Endothelial cell of umbilical vein (primary cell): ENCODE measurements at regions not wholly inside any gene's neighbourhood (a gene's known extent, or its start where the extent isn't known, plus 50 kb on each side); places are given as distances from the start of the nearest gene placed in this dataset.

ENCODE experiments used
- BruUV-seq: library from RNA; stranded (reverse); fragments of 400-500 nt; replicated peaks from 2 replicates; lab custom pipeline; 2021; lab: Mats Ljungman, UMichigan
- CTCF ChIA-PET: fragments of 300-600, 350-600 bp; sonication (Branson Sonifier 250); formaldehyde crosslinking; loops from one replicate; lab custom pipeline; 2021; ENCODE audit warnings: antibody characterized with exemption, inconsistent platforms; lab: Charles Lee
- POLR2A ChIA-PET: fragments of 300-600, 350-600 bp; sonication (Branson Sonifier 250); formaldehyde crosslinking; loops from one replicate; lab custom pipeline; 2021; ENCODE audit warnings: antibody characterized with exemption, inconsistent platforms; lab: Charles Lee
- DNase-seq: peaks from one replicate; pipeline ENCODE4 v3.0.0-alpha.2; 2011; ENCODE audit warnings: low read depth, low spot score
- FAIRE-seq: peaks from 2 replicates; lab custom pipeline; 2011; peaks lifted over from hg19 to GRCh38; lab: Jason Lieb, UNC
- H2AFZ ChIP-seq: 2 replicates; pipeline ENCODE4 v1.6.0; 2012; ENCODE audit warnings: low read depth, low read length, control low read depth, inconsistent platforms
- H3K27ac ChIP-seq: 2 replicates; pipeline ENCODE4 v1.5.1; 2011; ENCODE audit warnings: low read depth, mild to moderate bottlenecking, control low read depth, low read length, moderate library complexity; ENCODE audit not compliant: insufficient read depth
- H3K27me3 ChIP-seq, 2 experiments: 2 replicates each; pipeline versions ENCODE4 v1.6.0 to v1.6.1; 2011; ENCODE audit warnings: low read length in 2 of 2, mixed read lengths in 1 of 2; ENCODE audit not compliant: control insufficient read depth in 2 of 2, insufficient read depth in 2 of 2
- H3K36me3 ChIP-seq, 2 experiments: 2 replicates in 1 of 2; 3 replicates in 1 of 2; pipeline ENCODE4 v1.5.1; 2011; ENCODE audit warnings: low read length in 2 of 2, mild to moderate bottlenecking in 1 of 2, moderate library complexity in 1 of 2; ENCODE audit not compliant: control insufficient read depth in 2 of 2, insufficient read depth in 2 of 2; ENCODE audit errors: extremely low read depth in 1 of 2
- H3K4me1 ChIP-seq: 3 replicates; pipeline ENCODE4 v1.5.1; 2011; ENCODE audit warnings: mild to moderate bottlenecking, low read length; ENCODE audit not compliant: control insufficient read depth, insufficient read depth; ENCODE audit errors: extremely low read depth
- H3K4me2 ChIP-seq: 2 replicates; pipeline ENCODE4 v1.6.1; 2011; ENCODE audit warnings: low read length, control low read depth, mixed read lengths; ENCODE audit not compliant: insufficient read depth
- H3K4me3 ChIP-seq, 3 experiments: fragments of 200-600 bp in 1 of 3; sonication (generic), shearing (Covaris generic) in 1 of 3; replicated peaks in 1 of 3; 2 replicates each; pipeline ENCODE4 v1.5.1; 2011 to 2016; ENCODE audit warnings: control low read depth in 3 of 3, low read length in 3 of 3, mild to moderate bottlenecking in 2 of 3, inconsistent platforms in 1 of 3, low read depth in 1 of 3, moderate library complexity in 1 of 3; ENCODE audit not compliant: insufficient read depth in 1 of 3
- H3K79me2 ChIP-seq: 2 replicates; pipeline ENCODE4 v1.6.0; 2012; ENCODE audit warnings: low read length, inconsistent platforms; ENCODE audit not compliant: control insufficient read depth, insufficient read depth
- H3K9ac ChIP-seq: replicated peaks from 2 replicates; pipeline ENCODE3; 2011; ENCODE audit warnings: low read length, control low read depth; ENCODE audit not compliant: insufficient read depth; ENCODE audit errors: extremely low read depth
- H3K9me1 ChIP-seq: replicated peaks from 3 replicates; pipeline ENCODE4 v1.6.0; 2011; ENCODE audit warnings: mild to moderate bottlenecking, low read length; ENCODE audit not compliant: control insufficient read depth, insufficient read depth; ENCODE audit errors: extremely low read depth
- H3K9me3 ChIP-seq: replicated peaks from 2 replicates; pipeline ENCODE4 v1.5.1; 2012; ENCODE audit warnings: low read length, inconsistent platforms; ENCODE audit not compliant: control insufficient read depth, insufficient read depth
- H4K20me1 ChIP-seq: replicated peaks from 2 replicates; pipeline ENCODE3; 2011; ENCODE audit warnings: mild to moderate bottlenecking, low read length; ENCODE audit not compliant: control insufficient read depth, insufficient read depth; ENCODE audit errors: extremely low read depth
- CTCF ChIP-seq, 2 donors: IDR thresholded peaks; 1 replicate in 1 of 2; 2 replicates in 1 of 2; pipeline ENCODE4 v1.5.1; 2011; ENCODE audit warnings: low read length in 2 of 2, mild to moderate bottlenecking in 2 of 2, moderate library complexity in 2 of 2, control low read depth in 1 of 2, inconsistent platforms in 1 of 2, low read depth in 1 of 2; ENCODE audit not compliant: insufficient read depth in 1 of 2; ENCODE audit errors: extremely low read depth in 1 of 2
- EZH2 ChIP-seq: IDR thresholded peaks from 2 replicates; pipeline ENCODE4 v1.6.1; 2012; ENCODE audit warnings: borderline replicate concordance, low read depth, mild to moderate bottlenecking, moderate library complexity, low read length, inconsistent platforms; ENCODE audit not compliant: severe bottlenecking
- FOS ChIP-seq: IDR thresholded peaks from 2 replicates; pipeline ENCODE4 v1.6.1; 2011; ENCODE audit warnings: mild to moderate bottlenecking, low read length, moderate library complexity, borderline replicate concordance; ENCODE audit not compliant: insufficient read depth
- GATA2 ChIP-seq: IDR thresholded peaks from 2 replicates; pipeline ENCODE4 v1.7.0; 2011; ENCODE audit warnings: low read depth, mild to moderate bottlenecking, moderate library complexity, mixed read lengths, low read length; ENCODE audit not compliant: insufficient read length, insufficient read depth
- JUN ChIP-seq: IDR thresholded peaks from 2 replicates; pipeline ENCODE4 v1.6.1; 2011; ENCODE audit warnings: borderline replicate concordance, low read depth; ENCODE audit not compliant: insufficient read length, insufficient read depth
- MYC ChIP-seq: IDR thresholded peaks from one replicate; pipeline ENCODE4 v1.6.1; 2011; ENCODE audit warnings: mild to moderate bottlenecking, low read depth, low read length
- POLR2A ChIP-seq: IDR thresholded peaks from 2 replicates; pipeline ENCODE4 v1.6.1; 2012; ENCODE audit warnings: low read depth, mild to moderate bottlenecking, control low read depth, low read length
- POLR2AphosphoS5 ChIP-seq: IDR thresholded peaks from 2 replicates; pipeline ENCODE4 v1.6.1; 2012; ENCODE audit warnings: low read depth, mild to moderate bottlenecking, control low read depth, low read length, moderate library complexity; ENCODE audit not compliant: insufficient read depth
- dilution Hi-C: fragments of 300-500 bp; cut with MboI; formaldehyde crosslinking; loops from one replicate; pipeline ENCODE4 v1.15.0; 2019; ENCODE audit warnings: low sequenced_read_pairs; ENCODE audit not compliant: extremely low pct_ligation_motif_present
- intact Hi-C: fragments of 100-400 bp; cut with micrococcal nuclease; formaldehyde crosslinking; loops from one replicate; pipeline ENCODE4 v1.10.0; 2022

- no TSS peak for BruUV-seq
- no peak for TF ChIP-seq FOS
- TF ChIP-seq JUN, result no peak
- peak; percentile 47 to 60 for TF ChIP-seq CTCF (IDR thresholded peaks at IDR 0.05; ENCODE audit: extremely low read depth in 1 of 2, insufficient read depth in 1 of 2, low read depth in 1 of 2, low read length in 2 of 2)
- peak; percentile 85 for FAIRE-seq
- Histone ChIP-seq H2AFZ (peak overlapping the region; percentile 61), H3K4me2 (no peak overlapping the region), H4K20me1 (no peaks in the 10 kb centered on the region), H3K36me3 (no peaks in the 10 kb centered on the region), H3K9me3 (no peaks in the 10 kb centered on the region), H3K4me3 (no peak overlapping the region), H3K27me3 (no peaks in the 10 kb centered on the region), H3K79me2 (no peaks in the 10 kb centered on the region), H3K27ac (peak overlapping the region; percentile 2), H3K9me1 (no peaks in the 10 kb centered on the region), H3K9ac (no peak overlapping the region), H3K4me1 (peaks cover 29% of the 10 kb centered on the region)
- ChIA-PET CTCF (interaction anchor here (0.6 to 3.0 kb wide), 42 partner anchors 9 to 813 kb away, joined by 3 to 21 read pairs (median 4); no protein-coding TSS in a partner anchor), POLR2A (no interaction called here)
- DNase-seq, result peak; percentile 71
- dilution Hi-C loops (no loop called here), intact Hi-C loops (loop anchor here (1.0 to 5.0 kb wide), 4 partner anchors 367 to 536 kb away; partner anchors contain the start of gene BCOR)
Observed at GRCh38 chrX:39730662-39731329, 367.0 kb downstream of the BCOR start.

GRCh38 chrX:39731330-39731667 is 366.5 kb downstream of the BCOR start:
- Histone ChIP-seq H3K9me1 (no peaks in the 10 kb centered on the region), H3K27ac (no peak overlapping the region), H3K4me2 (no peak overlapping the region), H3K9me3 (no peaks in the 10 kb centered on the region), H3K4me1 (peaks cover 25% of the 10 kb centered on the region), H3K27me3 (no peaks in the 10 kb centered on the region), H4K20me1 (no peaks in the 10 kb centered on the region), H2AFZ (no peak overlapping the region), H3K79me2 (no peaks in the 10 kb centered on the region), H3K36me3 (no peaks in the 10 kb centered on the region), H3K9ac (no peak overlapping the region), H3K4me3 (no peak overlapping the region)
- no TSS peak for BruUV-seq
- no peak for TF ChIP-seq POLR2AphosphoS5
- no peak for TF ChIP-seq GATA2
- no peak for TF ChIP-seq JUN
- no peak for TF ChIP-seq POLR2A
- TF ChIP-seq MYC, result no peak
- no peak for TF ChIP-seq FOS
- no peak for TF ChIP-seq CTCF (IDR thresholded peaks at IDR 0.05; ENCODE audit: extremely low read depth in 1 of 2, insufficient read depth in 1 of 2, low read depth in 1 of 2, low read length in 2 of 2)
- no peak for TF ChIP-seq EZH2
- no peak for DNase-seq
- FAIRE-seq, result no peak
- ChIA-PET CTCF (interaction anchor here (0.6 to 3.0 kb wide), 42 partner anchors 9 to 813 kb away, joined by 3 to 21 read pairs (median 4); no protein-coding TSS in a partner anchor), POLR2A (no interaction called here)
- dilution Hi-C loops, result no loop called here
- intact Hi-C loops, result loop anchor here (1.0 to 5.0 kb wide), 4 partner anchors 366 to 536 kb away; partner anchors contain the start of gene BCOR
